GM23338 (cell line): ENCODE measurements at regions not wholly inside any gene's neighbourhood (a gene's known extent, or its start where the extent isn't known, plus 50 kb on each side); places are given as distances from the start of the nearest gene placed in this dataset.

Experiments used
- CTCF ChIP-seq, 2 experiments: fragments of 200-600 bp in 1 of 2; sonication (generic) in 1 of 2; conservative IDR thresholded peaks; 2 replicates each; pipeline versions ENCODE4 v1.5.1 to v1.6.1; 2016 to 2017; ENCODE audit warnings: antibody characterized with exemption in 2 of 2, low read depth in 2 of 2, mild to moderate bottlenecking in 2 of 2, moderate library complexity in 1 of 2
- EZH2 ChIP-seq: fragments of 200-600 bp; sonication (generic); IDR thresholded peaks from one replicate; pipeline ENCODE4 v1.8.0; 2017; ENCODE audit warnings: antibody characterized with exemption, mild to moderate bottlenecking, low read depth; ENCODE audit not compliant: unreplicated experiment
- POLR2AphosphoS5 ChIP-seq: IDR thresholded peaks from 2 replicates; pipeline ENCODE4 v1.6.1; 2016; ENCODE audit warnings: antibody characterized with exemption, low read depth

- TF ChIP-seq CTCF (conservative IDR thresholded peaks at IDR 0.05; ENCODE audit: low read depth in 2 of 2) (no peak), EZH2 (no peak), POLR2AphosphoS5 (no peak)
Measured at GRCh38 chr1:55426156-55426555, 211.0 kb upstream of the USP24 start.
